GM19328 (cell line): ENCODE measurements at regions not wholly inside any gene's neighbourhood (a gene's known extent, or its start where the extent isn't known, plus 50 kb on each side); places are given as distances from the start of the nearest gene placed in this dataset.
A peak's percentile ranks its signal among the peaks of the same experiment; 100 is the strongest.
"Not testable (repeated sequence)": the region's sequence is repeated elsewhere in the genome, so short reads cannot be mapped to it uniquely, and the experiment has no call there.

Source experiments
- ATAC-seq: cut with Tn5 transposase; IDR thresholded peaks from one replicate; pipeline ENCODE4 v1.9.1; 2021; ENCODE audit warnings: mild to moderate bottlenecking, moderate library complexity; ENCODE audit not compliant: unreplicated experiment

DNA sequence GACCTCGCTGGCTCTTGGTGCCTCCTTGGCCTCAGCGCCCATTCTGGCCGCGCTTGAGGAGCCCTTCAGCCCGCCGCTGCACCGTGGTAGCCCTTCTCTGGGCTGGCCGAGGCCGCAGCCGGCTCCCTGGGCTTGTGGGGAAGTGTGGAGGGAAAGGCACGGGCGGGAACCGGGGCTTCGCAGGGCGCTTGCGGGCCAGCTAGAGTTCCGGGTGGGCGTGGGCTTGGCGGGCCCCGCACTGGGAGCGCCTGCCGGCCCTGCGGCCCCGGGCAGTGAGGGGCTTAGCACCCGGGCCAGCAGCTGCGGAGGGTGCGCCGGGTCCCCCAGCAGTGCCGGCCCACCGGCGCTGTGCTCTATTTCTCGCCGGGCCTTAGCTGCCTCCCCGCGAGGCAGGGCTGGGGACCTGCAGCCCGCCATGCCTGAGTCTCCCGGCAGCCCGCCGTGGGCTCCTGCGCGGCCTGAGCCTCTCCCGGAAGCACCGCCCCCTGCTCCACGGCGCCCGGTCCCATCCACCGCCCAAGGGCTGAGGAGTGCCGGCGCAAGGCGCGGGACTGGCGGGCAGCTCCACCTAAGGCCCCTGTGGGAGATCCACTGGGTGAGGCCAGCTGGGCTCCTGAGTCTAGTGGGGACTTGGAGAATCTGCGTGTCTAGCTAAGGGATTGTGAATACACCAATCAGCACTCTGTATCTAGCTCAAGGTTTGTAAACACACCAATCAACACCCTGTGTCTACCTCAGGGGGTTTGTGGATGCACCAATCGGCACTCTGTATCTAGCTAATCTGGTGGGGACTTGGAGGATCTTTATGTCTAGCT is 141.1 kb downstream of the SLCO4C1 start:
- ATAC-seq: peak; percentile 59

DNA sequence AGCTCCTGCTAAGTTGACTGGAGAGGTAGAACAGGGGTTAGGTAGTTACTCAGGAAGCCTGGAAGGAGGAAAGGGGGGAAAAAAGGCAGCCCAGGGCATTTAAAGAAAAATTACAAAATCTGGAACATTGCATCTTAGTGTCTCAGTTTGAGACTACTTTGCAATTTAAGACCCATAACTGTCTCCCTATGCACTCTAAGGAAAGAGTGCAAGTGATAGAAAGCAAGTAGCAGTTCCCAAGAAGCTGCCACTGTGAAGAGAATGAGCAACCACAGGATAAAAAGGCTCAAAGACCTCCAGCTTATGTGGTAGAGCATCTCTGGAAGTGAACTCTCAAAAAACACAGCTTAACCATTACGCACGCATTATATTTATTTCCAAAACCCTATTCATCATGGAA is 141.8 kb downstream of the SLCO4C1 start:
- ATAC-seq: peak; percentile 19

DNA sequence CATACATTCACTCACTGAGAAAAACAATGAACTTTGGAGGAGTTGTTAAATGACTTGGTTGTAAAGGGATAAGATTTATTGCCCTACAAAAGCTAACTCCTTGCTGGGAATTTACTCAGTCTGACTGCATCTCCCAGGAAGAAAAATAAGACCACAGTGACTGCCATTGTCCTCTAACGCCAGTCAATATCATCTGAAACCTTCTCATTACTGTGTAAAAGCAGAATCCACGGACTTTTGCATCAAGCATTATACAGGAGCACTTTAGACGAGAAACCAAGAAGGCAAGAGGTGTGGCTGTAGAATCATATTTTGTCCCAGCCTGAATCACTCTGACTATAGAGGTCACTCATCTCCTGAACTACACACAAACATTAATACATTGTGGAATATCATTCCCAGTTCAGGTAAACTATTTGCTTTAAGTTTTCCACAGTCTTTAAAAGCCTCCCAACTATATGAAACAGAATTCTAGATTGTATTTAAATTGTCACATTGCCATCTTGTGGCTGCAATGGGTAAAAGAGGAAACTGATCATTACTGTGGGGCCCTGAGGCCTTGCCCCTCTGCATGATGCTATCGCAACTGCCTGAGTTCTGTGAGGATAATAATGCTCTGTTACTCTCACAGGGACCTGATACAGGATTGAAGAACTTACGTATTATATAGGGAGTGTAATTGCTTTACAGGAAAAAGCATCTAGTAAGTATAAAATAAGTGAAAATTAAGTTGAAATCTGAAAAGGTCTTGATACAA is 142.9 kb downstream of the SLCO4C1 start:
- peak; percentile 68 for ATAC-seq

DNA sequence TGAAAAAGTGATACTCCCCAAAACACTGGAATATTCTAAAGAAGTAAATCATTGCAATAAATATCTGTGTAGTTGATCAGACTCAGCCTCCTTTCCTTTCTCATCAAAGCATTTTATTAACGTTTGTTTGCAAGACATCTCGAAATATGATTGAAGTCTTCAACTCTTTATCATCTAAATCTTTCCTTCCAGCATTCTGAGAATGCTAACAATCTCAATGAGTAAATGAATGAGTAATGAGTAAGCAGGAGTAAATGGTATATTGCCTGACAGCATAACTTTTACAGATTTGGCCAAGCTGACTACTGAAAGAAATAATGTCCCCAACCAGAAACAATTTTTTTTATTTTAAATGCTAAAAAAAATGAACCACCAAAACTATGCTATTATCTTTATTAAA is 157.1 kb downstream of the SLCO4C1 start:
- ATAC-seq: no peak

DNA sequence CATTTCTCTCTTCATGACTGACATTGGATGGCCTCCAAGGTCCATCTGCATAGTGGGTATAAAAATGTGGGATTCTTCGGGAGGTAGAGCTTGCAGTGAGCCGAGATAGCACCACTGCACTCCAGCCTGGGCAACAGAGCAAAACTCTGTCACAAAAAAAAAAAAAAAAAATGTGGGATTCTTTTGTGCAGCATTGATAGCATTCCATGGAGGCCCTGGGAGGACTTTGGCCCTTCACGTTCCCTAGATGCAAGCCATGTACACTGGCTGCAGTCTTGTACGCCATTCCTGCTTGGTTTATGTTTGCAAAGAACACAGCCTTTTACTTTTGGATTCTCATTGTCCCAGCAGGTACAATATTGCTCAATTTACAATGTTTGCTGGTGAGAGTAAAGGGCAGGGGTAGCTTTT is 157.8 kb downstream of the SLCO4C1 start:
- ATAC-seq: no peak

DNA sequence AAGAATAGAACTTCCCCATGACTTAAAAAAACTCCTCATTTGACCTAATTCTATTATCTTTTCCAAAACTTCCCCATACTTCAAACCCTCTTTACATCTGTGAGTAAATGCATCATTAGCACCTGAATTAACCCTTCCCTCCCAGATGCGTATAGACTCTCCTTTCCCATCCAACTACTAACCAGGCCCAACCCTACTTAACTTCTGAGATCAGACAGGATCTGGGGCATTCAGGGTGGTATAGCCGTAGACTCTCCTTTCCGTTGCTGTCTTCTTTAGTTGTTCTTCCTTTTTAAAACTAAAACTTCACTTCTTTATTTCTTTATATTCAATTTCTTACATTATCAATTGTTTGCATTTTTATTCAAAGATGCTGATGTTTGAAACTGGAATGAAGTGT is 165.2 kb downstream of the SLCO4C1 start:
- no peak for ATAC-seq

DNA sequence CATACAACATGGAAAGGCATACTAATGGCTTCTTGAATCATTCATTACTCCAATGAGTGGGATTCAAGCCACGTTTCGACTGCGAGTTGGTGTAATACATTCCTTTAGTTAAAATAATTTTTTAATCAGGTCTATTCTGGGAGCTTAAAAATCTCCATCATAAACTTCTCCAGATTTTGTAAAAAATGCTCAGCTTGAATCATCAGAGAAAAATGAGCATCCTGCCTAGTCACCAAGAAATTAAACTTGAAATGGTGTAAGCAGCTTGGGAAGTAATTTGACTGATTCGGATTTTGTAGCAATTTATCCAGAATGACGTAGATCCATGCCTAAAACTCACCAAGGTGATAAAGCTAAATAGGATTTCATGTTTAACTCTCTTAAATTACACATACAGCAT is 165.7 kb downstream of the SLCO4C1 start:
- no peak for ATAC-seq

DNA sequence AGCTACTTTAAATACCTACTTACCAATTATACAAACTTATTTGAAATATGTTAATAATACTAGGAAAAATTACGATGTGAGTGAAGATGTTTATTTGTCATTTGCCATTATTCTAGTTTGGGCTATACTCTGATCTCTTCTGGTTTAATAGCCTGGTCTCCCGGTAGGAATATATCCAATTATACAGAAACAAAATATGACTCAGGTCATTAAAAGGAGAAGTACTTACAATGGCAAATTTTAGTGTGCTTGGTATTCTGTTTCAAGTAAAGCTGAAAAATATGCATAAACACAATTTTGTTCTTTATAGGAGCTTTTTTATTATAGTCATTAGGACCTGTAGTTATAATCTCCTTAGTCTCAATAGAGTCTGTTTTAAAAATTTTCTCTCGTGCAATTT is 176.8 kb downstream of the SLCO4C1 start:
- no peak for ATAC-seq

DNA sequence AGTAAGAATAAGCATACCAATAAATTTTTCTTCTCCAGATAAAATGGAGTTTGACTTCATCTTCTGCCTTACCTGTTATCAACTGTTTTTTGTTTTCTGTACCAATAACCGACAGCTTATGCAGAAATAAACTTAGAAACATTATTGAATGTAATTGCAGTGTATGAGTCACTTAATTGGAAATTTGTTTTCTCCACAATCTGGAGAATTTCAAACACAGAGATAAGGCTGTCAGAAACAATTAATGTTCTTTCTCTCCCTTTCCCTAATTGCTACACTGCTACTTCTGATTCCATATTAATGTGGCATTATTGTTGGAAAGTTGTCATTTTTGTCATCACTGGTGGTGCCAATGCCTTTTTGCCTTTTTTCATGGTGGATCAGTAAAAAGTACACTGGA is 180.3 kb downstream of the SLCO4C1 start:
- no peak for ATAC-seq

DNA sequence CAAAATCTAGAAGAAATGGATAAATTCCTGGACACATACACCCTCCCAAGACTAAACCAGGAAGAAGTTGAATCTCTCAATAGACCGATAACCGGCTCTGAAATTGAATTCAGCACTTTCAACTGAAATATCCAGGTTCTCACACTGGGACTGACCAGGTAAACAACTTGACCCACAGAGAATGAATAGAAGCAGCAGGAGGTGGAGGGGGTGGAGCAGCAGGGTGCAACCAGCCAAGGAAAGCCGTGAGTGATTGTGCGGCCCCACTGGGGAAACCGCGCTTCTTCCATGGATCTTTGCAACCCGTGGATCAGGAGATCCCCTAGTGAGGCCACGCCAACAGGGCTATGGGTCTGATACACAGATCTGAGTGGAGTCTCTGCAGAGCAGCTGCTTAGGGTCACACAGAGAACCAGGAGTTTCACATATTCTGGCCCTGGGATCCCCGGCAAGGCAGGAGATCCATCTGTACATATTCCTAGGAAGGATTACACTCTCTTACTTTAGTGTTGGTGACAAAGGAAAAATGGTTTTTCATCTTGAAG is 181.5 kb downstream of the SLCO4C1 start:
- ATAC-seq: no peak

DNA sequence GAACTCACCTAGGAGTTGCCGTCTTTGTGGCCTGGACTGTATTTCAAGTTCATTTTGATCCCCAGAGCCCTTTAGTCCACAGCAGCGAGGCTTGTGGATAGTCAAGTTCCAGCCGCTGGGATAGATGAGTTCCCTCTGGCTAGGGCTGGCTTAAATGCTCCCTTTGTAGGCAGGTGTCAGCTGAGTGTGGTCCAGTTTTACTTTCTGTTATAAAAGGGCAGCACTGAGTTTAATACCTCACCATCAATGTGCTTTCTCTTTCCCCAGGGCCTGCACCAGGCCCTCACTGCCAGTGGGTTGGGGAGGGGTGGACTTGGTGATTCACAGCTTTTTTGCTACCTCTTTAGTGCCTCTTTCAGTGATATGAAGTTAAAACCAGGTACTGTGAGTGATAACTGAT is 188.2 kb downstream of the SLCO4C1 start:
- ATAC-seq: no peak

DNA sequence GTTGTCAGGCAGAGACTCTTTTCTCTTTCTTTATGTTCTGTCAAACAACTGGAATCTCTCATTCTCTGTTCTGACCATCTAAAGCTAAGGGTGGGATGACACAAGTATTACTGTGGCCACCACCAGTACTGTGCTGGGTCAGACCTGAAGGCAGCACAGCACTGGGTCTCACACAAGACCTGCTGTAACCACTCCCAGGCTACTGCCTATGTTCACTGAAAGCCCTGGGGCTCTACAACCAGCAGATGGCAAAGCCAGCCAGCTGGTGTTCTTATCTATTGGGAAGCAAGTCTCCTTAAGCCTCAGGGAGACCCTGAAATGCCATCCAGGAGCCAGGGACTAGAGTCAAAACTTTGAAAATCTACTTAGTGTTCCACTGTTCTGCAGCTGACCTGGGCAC is 189.5 kb downstream of the SLCO4C1 start:
- ATAC-seq: no peak

DNA sequence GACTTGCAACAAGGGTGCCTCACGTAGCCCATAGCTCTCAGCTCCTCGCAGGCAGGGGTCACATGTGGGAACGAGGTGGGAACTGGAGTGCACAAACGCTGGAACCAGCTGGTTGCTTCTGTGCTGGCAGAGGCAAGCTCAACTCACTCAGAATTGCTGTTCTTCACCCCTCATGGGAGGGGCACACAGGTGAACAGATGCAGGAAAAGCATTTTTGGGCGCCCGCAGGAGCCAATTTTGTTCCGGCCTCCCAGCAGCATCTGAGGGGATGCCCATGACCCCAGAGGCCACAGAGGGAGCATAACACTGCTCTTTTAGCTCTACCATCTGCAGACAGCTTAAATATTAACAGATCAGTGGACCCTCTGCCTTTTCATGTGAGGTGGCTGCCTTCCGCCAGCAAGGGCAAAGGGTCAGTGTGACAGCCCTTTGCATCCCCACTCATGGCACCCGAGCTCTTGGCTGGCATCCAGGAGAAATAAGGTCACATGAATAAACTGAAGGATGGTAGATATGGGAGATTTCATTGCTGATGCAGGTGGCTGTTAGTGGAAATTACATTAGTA is 196.2 kb downstream of the SLCO4C1 start:
- no peak for ATAC-seq

DNA sequence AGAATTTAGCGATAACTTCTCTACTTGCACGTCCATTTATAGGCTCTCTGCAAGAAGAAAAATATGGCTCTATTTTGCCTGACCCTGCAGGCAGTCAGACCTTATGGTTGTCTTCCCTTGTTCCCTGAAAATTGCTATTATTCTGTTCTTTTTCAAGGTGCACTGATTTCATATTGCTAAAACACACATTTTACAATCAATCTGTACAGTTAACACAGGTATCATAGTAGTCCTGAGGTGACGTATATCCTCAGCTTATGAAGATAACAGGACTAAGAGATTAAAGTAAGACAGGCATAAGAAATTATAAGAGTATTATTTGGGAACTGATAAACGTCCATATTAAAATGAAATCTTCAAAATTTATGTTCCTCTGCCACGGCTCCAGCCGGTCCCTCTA is 197.0 kb downstream of the SLCO4C1 start:
- not testable (repeated sequence) for ATAC-seq

DNA sequence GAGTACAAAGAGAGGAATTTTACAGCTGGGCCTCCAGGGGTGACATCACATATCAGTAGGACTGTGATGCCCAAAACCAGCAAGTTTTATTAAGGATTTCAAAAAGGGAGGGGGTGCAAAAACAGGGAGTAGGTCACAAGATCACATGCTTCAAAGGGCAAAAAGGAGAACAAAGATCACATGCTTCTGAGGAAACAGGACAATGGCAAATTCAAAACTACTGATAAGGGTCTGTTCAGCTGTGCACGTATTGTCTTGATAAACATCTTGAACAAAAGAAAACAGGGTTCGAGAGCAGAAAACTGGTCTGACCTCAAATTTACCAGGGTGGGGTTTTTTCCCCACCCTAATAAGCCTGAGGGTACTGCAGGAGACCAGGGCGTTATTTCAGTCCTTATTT is 197.5 kb downstream of the SLCO4C1 start:
- not testable (repeated sequence) for ATAC-seq

DNA sequence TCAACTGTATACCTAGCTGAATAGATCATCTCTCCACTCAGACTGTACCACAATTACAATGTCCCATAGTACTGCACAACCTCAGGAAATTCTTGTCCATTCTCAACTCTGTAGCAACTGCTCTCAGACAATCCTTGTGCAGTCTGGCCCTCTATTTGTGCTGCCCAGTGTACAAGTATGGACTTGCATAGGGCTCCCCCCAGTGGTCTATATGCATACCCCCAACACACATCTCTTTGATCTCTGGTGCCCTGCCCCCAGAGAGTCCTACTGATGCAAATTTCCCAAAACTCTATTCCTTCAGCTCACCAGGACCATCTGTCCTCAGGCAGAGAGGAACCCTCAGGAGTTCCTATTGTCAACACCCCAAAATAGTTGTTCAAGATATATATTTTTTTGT is 205.3 kb downstream of the SLCO4C1 start:
- ATAC-seq: peak; percentile 67

DNA sequence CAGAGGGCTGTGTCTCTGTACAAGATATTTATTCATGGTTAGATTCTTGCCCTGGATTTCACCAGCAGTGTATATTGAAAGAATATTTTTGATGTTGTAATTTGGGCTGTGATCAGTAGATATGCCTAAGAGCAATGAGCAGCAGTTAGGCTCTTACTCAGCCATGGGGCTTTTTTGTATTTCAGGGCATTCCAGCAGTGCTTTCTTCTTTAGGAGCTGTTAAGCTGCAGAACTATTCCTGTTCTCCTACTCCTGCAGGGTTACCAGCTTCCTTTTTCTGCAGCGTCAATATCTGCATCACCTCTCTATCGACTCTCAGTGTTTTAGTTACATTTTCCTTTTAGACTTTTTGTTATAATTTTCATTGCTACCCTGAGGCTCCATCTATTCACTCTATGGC is 206.2 kb downstream of the SLCO4C1 start:
- ATAC-seq: no peak

DNA sequence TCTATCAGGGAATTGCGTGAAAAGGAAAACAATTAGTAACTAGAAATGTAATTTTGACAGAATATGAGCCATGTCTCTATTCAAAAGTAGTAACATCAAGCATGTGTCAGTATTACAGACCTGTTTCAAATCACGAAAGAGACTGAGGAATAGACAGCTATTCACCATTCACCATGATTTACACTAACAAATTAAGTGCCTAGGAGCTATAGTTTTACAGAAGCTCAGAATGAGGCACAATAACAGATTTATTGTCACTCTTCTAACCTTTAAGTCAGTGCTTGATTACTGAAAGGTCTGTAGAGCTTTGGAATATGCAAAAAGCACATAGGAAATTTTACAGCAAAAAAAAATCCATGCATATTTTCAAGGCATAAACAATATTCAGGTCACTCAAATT is 208.2 kb downstream of the SLCO4C1 start:
- no peak for ATAC-seq

DNA sequence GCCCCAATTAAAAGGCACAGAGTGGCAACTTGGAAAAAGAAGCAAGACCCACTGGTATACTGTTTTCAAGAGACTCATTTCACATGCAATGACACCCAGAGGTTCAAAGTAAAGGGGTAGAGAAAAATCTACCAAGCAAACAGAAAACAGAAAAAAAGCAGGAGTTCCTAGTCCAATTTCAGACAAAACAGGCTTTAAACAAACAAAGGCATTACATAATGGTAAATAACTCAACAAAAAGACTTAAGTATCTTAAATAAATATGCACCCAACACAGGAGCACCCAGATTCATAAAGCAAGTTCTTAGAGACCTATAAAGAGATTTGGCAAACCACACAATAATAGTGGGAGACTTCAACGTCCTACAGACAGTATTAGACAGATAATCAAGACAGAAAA is 215.8 kb downstream of the SLCO4C1 start:
- ATAC-seq: no peak

DNA sequence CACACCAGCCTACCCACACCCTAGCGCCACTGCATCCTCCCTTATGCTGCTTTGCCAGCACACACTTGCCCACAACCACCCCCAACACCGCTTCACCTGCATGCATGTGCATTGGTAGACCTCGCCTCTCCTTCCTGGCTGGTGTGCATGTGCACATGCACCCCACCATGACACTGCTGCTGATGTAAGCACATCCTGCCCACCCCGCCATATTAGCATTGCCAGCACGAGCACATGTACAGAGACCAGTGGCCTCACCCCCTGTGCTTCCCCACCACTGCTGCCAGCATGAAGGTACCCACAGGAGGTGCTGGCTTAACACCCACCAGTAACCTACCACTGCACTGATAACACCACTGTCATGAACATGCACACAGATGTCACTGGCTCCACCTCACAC is 218.2 kb downstream of the SLCO4C1 start:
- no peak for ATAC-seq

DNA sequence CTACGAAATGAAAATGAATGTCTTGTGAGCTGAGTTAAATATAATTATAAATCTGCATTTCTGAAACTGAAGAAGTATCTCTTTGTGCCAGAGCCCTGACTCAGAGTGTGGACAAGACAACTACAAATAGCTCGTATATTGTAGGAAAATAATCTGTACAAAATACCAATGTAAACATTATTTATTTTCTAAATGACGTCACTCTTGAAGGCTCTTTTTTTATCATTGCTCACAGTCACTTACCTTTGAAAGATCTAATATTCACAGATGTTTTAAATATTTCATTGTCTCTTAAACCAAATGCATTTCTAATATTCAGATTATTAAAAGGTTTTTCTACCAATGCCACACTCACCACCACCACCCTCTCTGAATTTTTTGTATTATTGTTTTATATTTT is 226.1 kb downstream of the SLCO4C1 start:
- ATAC-seq: no peak

DNA sequence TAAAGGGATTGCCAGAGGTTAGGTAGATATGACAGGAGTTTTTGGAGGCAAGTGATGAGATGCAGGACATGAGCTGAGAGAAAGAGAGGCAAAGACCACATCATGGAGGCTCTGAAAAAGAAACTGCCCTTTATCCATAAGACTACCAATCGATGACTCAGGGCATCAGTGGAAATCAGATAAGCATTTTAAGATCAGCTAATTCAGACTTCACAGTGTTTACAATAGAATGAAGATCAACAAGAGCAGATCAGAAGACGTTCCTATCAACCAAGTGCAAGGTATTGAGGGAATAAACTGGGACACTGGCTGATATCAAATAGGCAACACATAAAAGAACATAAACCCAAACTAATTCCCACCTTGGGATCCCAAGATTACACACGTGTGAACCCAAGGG is 227.2 kb downstream of the SLCO4C1 start:
- ATAC-seq: no peak
